ENCODE measurements at regions not wholly inside any gene's neighbourhood (a gene's known extent, or its start where the extent isn't known, plus 50 kb on each side); places are given as distances from the start of the nearest gene placed in this dataset.
"Not testable (repeated sequence)": the region's sequence is repeated elsewhere in the genome, so short reads cannot be mapped to it uniquely, and the experiment has no call there.

GRCh38 chr22:34608540-34609115, 457.3 kb upstream of the ISX start:
- H3K27ac ChIP-seq: no peak overlapping the region
- TF ChIP-seq CTCF (conservative IDR thresholded peaks at IDR 0.05): no peak

GRCh38 chr22:34609646-34610045, 456.3 kb upstream of the ISX start:
- H3K27ac ChIP-seq: no peak overlapping the region
- no peak for TF ChIP-seq CTCF (conservative IDR thresholded peaks at IDR 0.05)

GRCh38 chr22:34620161-34620560, 445.8 kb upstream of the ISX start:
- no peak overlapping the region for H3K27ac ChIP-seq

GRCh38 chr22:34620832-34621231, 445.1 kb upstream of the ISX start:
- H3K27ac ChIP-seq: no peak overlapping the region
- TF ChIP-seq CTCF (conservative IDR thresholded peaks at IDR 0.05): no peak

More at GRCh38 chr22:34620161-34620560, 445.8 kb upstream of the ISX start:
- no peak for TF ChIP-seq CTCF (conservative IDR thresholded peaks at IDR 0.05)

- no peak for TF ChIP-seq CTCF (conservative IDR thresholded peaks at IDR 0.05)
- no peak overlapping the region for H3K27ac ChIP-seq
Measured at GRCh38 chr22:34622602-34623001, 443.4 kb upstream of the ISX start.

- no peak overlapping the region for H3K27ac ChIP-seq
- no peak for TF ChIP-seq CTCF (conservative IDR thresholded peaks at IDR 0.05)
Measured at GRCh38 chr22:34623580-34623979, 442.4 kb upstream of the ISX start.

GRCh38 chr22:34625892-34626291, 440.1 kb upstream of the ISX start:
- not testable (repeated sequence) for H3K27ac ChIP-seq

GRCh38 chr22:34638128-34638527, 427.8 kb upstream of the ISX start:
- TF ChIP-seq CTCF (conservative IDR thresholded peaks at IDR 0.05): no peak
- H3K27ac ChIP-seq: no peak overlapping the region
